ENCODE measurements at regions not wholly inside any gene's neighbourhood (a gene's known extent, or its start where the extent isn't known, plus 50 kb on each side); places are given as distances from the start of the nearest gene placed in this dataset.

- TF ChIP-seq RAD21 (CRISPR knock-in tag; IDR thresholded peaks at IDR 0.05), result no peak
- TF ChIP-seq ZSCAN25 (CRISPR knock-in tag; IDR thresholded peaks at IDR 0.05), result no peak
- no peak for TF ChIP-seq CTCF (CRISPR knock-in tag; IDR thresholded peaks at IDR 0.05)
- no peak for TF ChIP-seq ZNF180 (CRISPR knock-in tag; IDR thresholded peaks at IDR 0.05; ENCODE audit: borderline replicate concordance, low read depth)
- no peak for TF ChIP-seq REST (IDR thresholded peaks at IDR 0.05; ENCODE audit: borderline replicate concordance in 1 of 2, low read depth in 1 of 2, low read length in 2 of 2)
- no peak for TF ChIP-seq YY1 (IDR thresholded peaks at IDR 0.05; ENCODE audit: insufficient read depth, insufficient replicate concordance, low read depth, low read length)
- no peak for TF ChIP-seq POLR2A (IDR thresholded peaks at IDR 0.05; ENCODE audit: insufficient read depth in 1 of 2, low read depth in 2 of 2, low read length in 2 of 2)
- TF ChIP-seq NR2F1 (CRISPR knock-in tag; IDR thresholded peaks at IDR 0.05), result no peak
- no peak for TF ChIP-seq RFX5 (IDR thresholded peaks at IDR 0.05; ENCODE audit: low read depth, low read length)
- TF ChIP-seq POLR2AphosphoS5 (IDR thresholded peaks at IDR 0.05; ENCODE audit: low read depth, low read length), result no peak
- no peak for TF ChIP-seq TFDP1 (CRISPR knock-in tag; IDR thresholded peaks at IDR 0.05; ENCODE audit: borderline replicate concordance)
- TF ChIP-seq EHMT2 (IDR thresholded peaks at IDR 0.05; ENCODE audit: borderline replicate concordance, low read depth, low read length), result no peak
Observed at GRCh38 chr1:184843732-184844495, 89.3 kb upstream of the EDEM3 start.
